Fibroblast of lung (primary cell): ENCODE measurements at regions not wholly inside any gene's neighbourhood (a gene's known extent, or its start where the extent isn't known, plus 50 kb on each side); places are given as distances from the start of the nearest gene placed in this dataset.

Experiments
- DNase-seq, 2 donors: peaks; one replicate each; pipeline versions ENCODE4 v3.0.0 to v3.0.0-alpha.2; 2010; ENCODE audit warnings: low read depth in 2 of 2
- H2AFZ ChIP-seq: 2 replicates; pipeline ENCODE4 v1.5.1; 2012; ENCODE audit warnings: low read length, control low read depth, inconsistent platforms
- H3K27ac ChIP-seq: 2 replicates; pipeline ENCODE4 v1.5.1; 2011; ENCODE audit warnings: low read length, control low read depth; ENCODE audit not compliant: insufficient read depth
- H3K27me3 ChIP-seq: 2 replicates; pipeline ENCODE4 v1.5.1; 2011; ENCODE audit warnings: mild to moderate bottlenecking, low read length; ENCODE audit not compliant: control insufficient read depth, insufficient read depth
- H3K36me3 ChIP-seq: 2 replicates; pipeline ENCODE4 v1.5.1; 2011; ENCODE audit warnings: low read length; ENCODE audit not compliant: control insufficient read depth, insufficient read depth
- H3K4me1 ChIP-seq: 2 replicates; pipeline ENCODE4 v1.5.1; 2011; ENCODE audit warnings: low read length; ENCODE audit not compliant: control insufficient read depth, insufficient read depth; ENCODE audit errors: extremely low read depth
- H3K4me2 ChIP-seq: 2 replicates; pipeline ENCODE4 v1.5.1; 2011; ENCODE audit warnings: low read length, control low read depth; ENCODE audit not compliant: insufficient read depth; ENCODE audit errors: extremely low read depth
- H3K4me3 ChIP-seq, 4 experiments: fragments of 200-600 bp in 1 of 4; sonication (generic) in 1 of 4; replicated peaks in 1 of 4; 2 replicates each; pipeline ENCODE4 v1.5.1; 2011 to 2016; ENCODE audit warnings: low read length in 4 of 4, low read depth in 3 of 4, mild to moderate bottlenecking in 3 of 4, control low read depth in 2 of 4, inconsistent platforms in 1 of 4, mixed read lengths in 1 of 4; ENCODE audit not compliant: insufficient read depth in 1 of 4; ENCODE audit errors: control extremely low read depth in 1 of 4
- H3K79me2 ChIP-seq: 2 replicates; pipeline ENCODE4 v1.5.1; 2012; ENCODE audit warnings: mild to moderate bottlenecking, low read length, inconsistent platforms; ENCODE audit not compliant: control insufficient read depth, insufficient read depth
- H3K9ac ChIP-seq: 2 replicates; pipeline ENCODE4 v1.5.1; 2011; ENCODE audit warnings: mild to moderate bottlenecking, low read length, control low read depth; ENCODE audit not compliant: insufficient read depth
- H3K9me3 ChIP-seq: 2 replicates; pipeline ENCODE4 v1.5.1; 2012; ENCODE audit warnings: low read depth, low read length; ENCODE audit not compliant: control insufficient read depth, insufficient read depth
- H4K20me1 ChIP-seq: 2 replicates; pipeline ENCODE4 v1.5.1; 2011; ENCODE audit warnings: low read length; ENCODE audit not compliant: control insufficient read depth, insufficient read depth; ENCODE audit errors: extremely low read depth
- CTCF ChIP-seq, 2 donors: IDR thresholded peaks in 1 of 2; conservative IDR thresholded peaks in 1 of 2; 1 replicate in 1 of 2; 2 replicates in 1 of 2; pipeline ENCODE4 v1.5.1; 2011 to 2012; ENCODE audit warnings: low read length in 2 of 2, control low read depth in 1 of 2, inconsistent platforms in 1 of 2, low read depth in 1 of 2, mild to moderate bottlenecking in 1 of 2
- EZH2 ChIP-seq: IDR thresholded peaks from 2 replicates; pipeline ENCODE4 v1.5.1; 2012; ENCODE audit warnings: low read length, control low read depth, mild to moderate bottlenecking; ENCODE audit errors: missing control alignments

- H3K4me3 ChIP-seq: no peak overlapping the region
Observed at GRCh38 chr1:82154219-82154970, 353.7 kb downstream of the ADGRL2 start.

GRCh38 chr1:82153752-82154151, 353.0 kb downstream of the ADGRL2 start:
- Histone ChIP-seq H2AFZ (no peak overlapping the region), H3K9ac (no peak overlapping the region), H3K36me3 (no peaks in the 10 kb centered on the region), H3K27ac (no peak overlapping the region), H4K20me1 (no peaks in the 10 kb centered on the region), H3K27me3 (no peaks in the 10 kb centered on the region), H3K79me2 (no peaks in the 10 kb centered on the region), H3K4me2 (no peak overlapping the region), H3K9me3 (no peaks in the 10 kb centered on the region), H3K4me3 (no peak overlapping the region), H3K4me1 (peaks cover 6% of the 10 kb centered on the region)
- DNase-seq: no peak
- TF ChIP-seq CTCF (conservative IDR thresholded peaks at IDR 0.05 in 1 of 2, IDR thresholded peaks at IDR 0.05 in 1 of 2; ENCODE audit: low read depth in 1 of 2, low read length in 2 of 2) (no peak), EZH2 (no peak)

More at GRCh38 chr1:82154219-82154970, 353.7 kb downstream of the ADGRL2 start:
- Histone ChIP-seq H3K27ac (no peak overlapping the region), H3K27me3 (no peaks in the 10 kb centered on the region), H3K79me2 (no peaks in the 10 kb centered on the region), H3K36me3 (no peaks in the 10 kb centered on the region), H4K20me1 (no peaks in the 10 kb centered on the region), H2AFZ (no peak overlapping the region), H3K4me2 (no peak overlapping the region), H3K4me1 (peaks cover 6% of the 10 kb centered on the region), H3K9ac (no peak overlapping the region), H3K9me3 (no peaks in the 10 kb centered on the region)
- TF ChIP-seq CTCF (conservative IDR thresholded peaks at IDR 0.05 in 1 of 2, IDR thresholded peaks at IDR 0.05 in 1 of 2; ENCODE audit: low read depth in 1 of 2, low read length in 2 of 2) (no peak), EZH2 (no peak)
- DNase-seq: no peak

- Histone ChIP-seq H3K36me3 (no peaks in the 10 kb centered on the region), H3K79me2 (no peaks in the 10 kb centered on the region), H3K4me3 (no peak overlapping the region), H3K4me2 (no peak overlapping the region), H3K4me1 (peaks cover 6% of the 10 kb centered on the region), H4K20me1 (no peaks in the 10 kb centered on the region), H3K27me3 (no peaks in the 10 kb centered on the region), H3K9ac (no peak overlapping the region), H3K9me3 (no peaks in the 10 kb centered on the region), H2AFZ (no peak overlapping the region), H3K27ac (no peak overlapping the region)
- TF ChIP-seq EZH2 (no peak), CTCF (conservative IDR thresholded peaks at IDR 0.05 in 1 of 2, IDR thresholded peaks at IDR 0.05 in 1 of 2; ENCODE audit: low read depth in 1 of 2, low read length in 2 of 2) (no peak)
- peak in 1 of 2 donors; percentile 59 for DNase-seq
Observed at GRCh38 chr1:82153272-82153629, 352.5 kb downstream of the ADGRL2 start.
